CD14-positive monocyte (primary cell): ENCODE measurements at regions not wholly inside any gene's neighbourhood (a gene's known extent, or its start where the extent isn't known, plus 50 kb on each side); places are given as distances from the start of the nearest gene placed in this dataset.

Experiments
- DNase-seq, 3 donors: peaks; one replicate each; pipeline ENCODE4 v3.0.0-alpha.2; 2011 to 2022
- H2AFZ ChIP-seq: 2 replicates; pipeline ENCODE4 v1.6.0; 2012; ENCODE audit warnings: mild to moderate bottlenecking, low read depth, low read length, inconsistent platforms; ENCODE audit not compliant: insufficient read depth, poor library complexity, severe bottlenecking
- H3K27ac ChIP-seq, 2 donors: 1 replicate in 1 of 2; 2 replicates in 1 of 2; pipeline ENCODE4 v1.5.1; 2012 to 2013; ENCODE audit warnings: low read length in 2 of 2, control low read depth in 1 of 2, inconsistent platforms in 1 of 2, low read depth in 1 of 2, mild to moderate bottlenecking in 1 of 2
- H3K27me3 ChIP-seq, 2 donors: one replicate each; pipeline versions ENCODE4 v1.6.0 to v1.6.1; 2011 to 2013; ENCODE audit warnings: low read length in 2 of 2; ENCODE audit not compliant: control insufficient read depth in 2 of 2, insufficient read depth in 2 of 2
- H3K36me3 ChIP-seq, 2 donors: replicated peaks in 1 of 2; 1 replicate in 1 of 2; 2 replicates in 1 of 2; pipeline versions ENCODE4 v1.5.1 to v1.6.1; 2012 to 2013; ENCODE audit warnings: low read length in 2 of 2, control low read depth in 1 of 2, inconsistent platforms in 1 of 2, mild to moderate bottlenecking in 1 of 2; ENCODE audit not compliant: insufficient read depth in 2 of 2, control insufficient read depth in 1 of 2
- H3K4me1 ChIP-seq, 2 donors: 1 replicate in 1 of 2; 2 replicates in 1 of 2; pipeline versions ENCODE4 v1.5.1 to v1.6.1; 2012 to 2013; ENCODE audit warnings: low read length in 2 of 2, control low read depth in 1 of 2, inconsistent platforms in 1 of 2, mild to moderate bottlenecking in 1 of 2, moderate library complexity in 1 of 2; ENCODE audit not compliant: insufficient read depth in 2 of 2, control insufficient read depth in 1 of 2
- H3K4me2 ChIP-seq: replicated peaks from 2 replicates; pipeline ENCODE3; 2012; ENCODE audit warnings: low read length, moderate library complexity, mild to moderate bottlenecking; ENCODE audit not compliant: poor library complexity, severe bottlenecking; ENCODE audit errors: extremely low read depth
- H3K4me3 ChIP-seq, 3 experiments: fragments of 200-600 bp in 1 of 3; sonication (generic) in 1 of 3; replicated peaks in 1 of 3; 1 replicate in 2 of 3; 2 replicates in 1 of 3; pipeline ENCODE4 v1.5.1; 2011 to 2013; ENCODE audit warnings: low read length in 3 of 3, mild to moderate bottlenecking in 3 of 3, control low read depth in 2 of 3, low read depth in 2 of 3, inconsistent platforms in 1 of 3, moderate library complexity in 1 of 3
- H3K79me2 ChIP-seq: 2 replicates; pipeline ENCODE4 v1.6.0; 2012; ENCODE audit warnings: mild to moderate bottlenecking, control low read depth, inconsistent platforms, low read length, moderate library complexity; ENCODE audit not compliant: insufficient read depth
- H3K9ac ChIP-seq: 2 replicates; pipeline ENCODE4 v1.6.0; 2017; ENCODE audit warnings: low read length, mild to moderate bottlenecking; ENCODE audit not compliant: insufficient read depth, poor library complexity, severe bottlenecking
- H3K9me3 ChIP-seq, 2 donors: replicated peaks in 1 of 2; 1 replicate in 1 of 2; 2 replicates in 1 of 2; pipeline versions ENCODE4 v1.5.1 to v1.6.1; 2012 to 2013; ENCODE audit warnings: low read length in 2 of 2, control low read depth in 1 of 2; ENCODE audit not compliant: control insufficient read depth in 1 of 2, insufficient read depth in 1 of 2
- H4K20me1 ChIP-seq: 2 replicates; pipeline ENCODE4 v1.6.0; 2012; ENCODE audit warnings: mild to moderate bottlenecking, low read length, control low read depth, moderate library complexity; ENCODE audit not compliant: insufficient read depth
- H3K27ac Mint-ChIP-seq, 7 donors: one replicate each; pipeline ENCODE4 v1.8.0; 2020; ENCODE audit warnings: mild to moderate bottlenecking in 7 of 7, mixed read lengths in 7 of 7, moderate library complexity in 6 of 7, inconsistent platforms in 2 of 7
- H3K27me3 Mint-ChIP-seq, 3 donors: one replicate each; pipeline ENCODE4 v1.8.0; 2021 to 2022; ENCODE audit warnings: low read depth in 3 of 3, mild to moderate bottlenecking in 3 of 3, mixed read lengths in 3 of 3, moderate library complexity in 3 of 3, inconsistent platforms in 1 of 3
- H3K36me3 Mint-ChIP-seq, 2 donors: one replicate each; pipeline ENCODE4 v1.8.0; 2020; ENCODE audit warnings: mixed read lengths in 2 of 2, inconsistent platforms in 1 of 2, mild to moderate bottlenecking in 1 of 2
- H3K4me1 Mint-ChIP-seq: one replicate; pipeline ENCODE4 v1.8.0; 2020; ENCODE audit warnings: mild to moderate bottlenecking, mixed read lengths
- H3K4me3 Mint-ChIP-seq, 2 donors: one replicate each; pipeline ENCODE4 v1.8.0; 2020; ENCODE audit warnings: mild to moderate bottlenecking in 2 of 2, mixed read lengths in 2 of 2, moderate library complexity in 1 of 2
- H3K9me3 Mint-ChIP-seq, 7 donors: one replicate each; pipeline ENCODE4 v1.8.0; 2020 to 2022; ENCODE audit warnings: mixed read lengths in 7 of 7, mild to moderate bottlenecking in 6 of 7, moderate library complexity in 6 of 7, inconsistent platforms in 2 of 7
- WGBS: methylation state at CpG from one replicate; pipeline ENCODE4 v1.1.5; 2013; ENCODE audit warnings: missing lambda C conversion rate; ENCODE audit not compliant: insufficient coverage; 5-methylcytosine and 5-hydroxymethylcytosine counted together
- intact Hi-C, 2 donors: fragments of 100-400 bp; cut with micrococcal nuclease; formaldehyde crosslinking; loops; one replicate each; pipeline versions ENCODE4 v1.15.0 to v1.15.1; 2023
- TF ChIP-seq, protein P1 (sequence below): fragments of 200-600 bp; IDR thresholded peaks from one replicate; pipeline ENCODE4 v1.8.0; 2022; ENCODE audit warnings: antibody characterized with exemption, mild to moderate bottlenecking

DNA sequence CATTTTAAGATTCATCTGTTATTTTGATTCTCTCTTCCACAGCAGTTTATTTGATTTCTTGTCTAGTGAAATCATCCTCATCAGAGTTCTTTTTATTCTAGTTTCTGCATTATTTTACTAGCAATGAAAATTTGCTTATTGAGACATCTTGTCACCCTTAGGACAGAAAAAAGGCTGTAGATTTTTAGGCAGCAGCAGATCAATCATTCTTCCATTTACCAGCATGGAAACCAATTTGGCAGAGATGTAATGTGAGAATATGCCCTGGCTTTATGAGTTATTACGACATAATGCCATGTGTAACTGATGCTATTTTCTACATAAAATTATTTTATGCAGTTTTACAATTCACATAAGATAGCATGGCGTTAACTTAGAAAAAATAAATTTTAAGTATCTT is 688.6 kb upstream of the SLC10A2 start:
- Histone ChIP-seq H3K4me2 (no peak overlapping the region), H3K36me3 (no peaks in the 10 kb centered on the region), H3K27me3 (no peaks in the 10 kb centered on the region), H3K4me3 (no peak overlapping the region), H4K20me1 (no peaks in the 10 kb centered on the region), H3K4me1 (no peaks in the 10 kb centered on the region), H3K9me3 (no peaks in the 10 kb centered on the region), H3K9ac (no peak overlapping the region), H3K27ac (no peak overlapping the region), H2AFZ (no peak overlapping the region), H3K79me2 (no peaks in the 10 kb centered on the region)
- H3K27ac Mint-ChIP-seq: no peak overlapping the region
- H3K4me1 Mint-ChIP-seq: no peaks in the 10 kb centered on the region
- H3K27me3 Mint-ChIP-seq: peaks cover 0 to 3% (median 0%) of the 10 kb centered on the region in 3 donors
- no peaks in the 10 kb centered on the region for H3K36me3 Mint-ChIP-seq
- intact Hi-C loops: no loop called here
- H3K9me3 Mint-ChIP-seq: peaks cover 0 to 3% (median 0%) of the 10 kb centered on the region in 7 donors
- DNase-seq: no peak
- no peak overlapping the region for H3K4me3 Mint-ChIP-seq
- TF ChIP-seq, protein P1, sequence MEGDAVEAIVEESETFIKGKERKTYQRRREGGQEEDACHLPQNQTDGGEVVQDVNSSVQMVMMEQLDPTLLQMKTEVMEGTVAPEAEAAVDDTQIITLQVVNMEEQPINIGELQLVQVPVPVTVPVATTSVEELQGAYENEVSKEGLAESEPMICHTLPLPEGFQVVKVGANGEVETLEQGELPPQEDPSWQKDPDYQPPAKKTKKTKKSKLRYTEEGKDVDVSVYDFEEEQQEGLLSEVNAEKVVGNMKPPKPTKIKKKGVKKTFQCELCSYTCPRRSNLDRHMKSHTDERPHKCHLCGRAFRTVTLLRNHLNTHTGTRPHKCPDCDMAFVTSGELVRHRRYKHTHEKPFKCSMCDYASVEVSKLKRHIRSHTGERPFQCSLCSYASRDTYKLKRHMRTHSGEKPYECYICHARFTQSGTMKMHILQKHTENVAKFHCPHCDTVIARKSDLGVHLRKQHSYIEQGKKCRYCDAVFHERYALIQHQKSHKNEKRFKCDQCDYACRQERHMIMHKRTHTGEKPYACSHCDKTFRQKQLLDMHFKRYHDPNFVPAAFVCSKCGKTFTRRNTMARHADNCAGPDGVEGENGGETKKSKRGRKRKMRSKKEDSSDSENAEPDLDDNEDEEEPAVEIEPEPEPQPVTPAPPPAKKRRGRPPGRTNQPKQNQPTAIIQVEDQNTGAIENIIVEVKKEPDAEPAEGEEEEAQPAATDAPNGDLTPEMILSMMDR: no peak
- WGBS: no CpG with 5 or more reads among the region's 2 CpGs

DNA sequence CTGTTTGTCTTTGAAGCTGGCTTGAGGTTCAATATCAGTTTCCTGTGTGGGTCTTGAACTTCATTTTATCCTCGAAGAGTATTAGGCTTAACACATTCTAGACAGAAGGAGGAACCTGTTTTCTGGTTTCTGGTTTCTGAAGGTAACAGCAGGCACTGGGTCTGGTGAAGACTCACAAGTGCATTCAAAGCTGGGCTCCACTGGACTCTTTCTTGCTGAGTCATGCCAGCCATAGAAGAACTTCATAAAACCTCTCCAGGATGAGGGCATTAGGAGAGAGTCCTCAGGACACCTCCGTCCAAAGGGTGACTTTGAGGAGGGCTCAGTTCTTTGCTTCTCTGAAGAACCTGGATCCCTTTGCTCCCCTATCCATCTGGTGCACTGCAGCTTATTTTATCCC is 668.6 kb upstream of the SLC10A2 start:
- Histone ChIP-seq H3K27me3 (no peaks in the 10 kb centered on the region), H3K27ac (no peak overlapping the region), H4K20me1 (no peaks in the 10 kb centered on the region), H3K36me3 (no peaks in the 10 kb centered on the region), H3K4me2 (no peak overlapping the region), H3K9ac (no peak overlapping the region), H3K4me1 (no peaks in the 10 kb centered on the region), H2AFZ (no peak overlapping the region), H3K9me3 (no peaks in the 10 kb centered on the region), H3K4me3 (no peak overlapping the region), H3K79me2 (no peaks in the 10 kb centered on the region)
- H3K27ac Mint-ChIP-seq: no peak overlapping the region
- no peaks in the 10 kb centered on the region for H3K4me1 Mint-ChIP-seq
- no peak for DNase-seq
- TF ChIP-seq, protein P1: no peak
- intact Hi-C loops: no loop called here
- no peak overlapping the region for H3K4me3 Mint-ChIP-seq
- H3K36me3 Mint-ChIP-seq: no peaks in the 10 kb centered on the region
- no CpG with 5 or more reads among the region's 2 CpGs for WGBS
- H3K27me3 Mint-ChIP-seq: peaks cover 0 to 3% (median 0%) of the 10 kb centered on the region in 3 donors
- H3K9me3 Mint-ChIP-seq: peaks cover 0 to 4% (median 3%) of the 10 kb centered on the region in 7 donors
